PC-9 (cell line): ENCODE measurements at regions not wholly inside any gene's neighbourhood (a gene's known extent, or its start where the extent isn't known, plus 50 kb on each side); places are given as distances from the start of the nearest gene placed in this dataset.

Experiments used
- BruUV-seq: library from RNA; stranded (reverse); fragments of 400-500 nt; replicated peaks from 2 replicates; lab custom pipeline; 2021; lab: Mats Ljungman, UMichigan
- CTCF ChIA-PET: fragments of 300-600 bp; sonication (Branson Sonifier 250); formaldehyde crosslinking; loops from one replicate; lab custom pipeline; 2022; ENCODE audit warnings: antibody characterized with exemption; lab: Charles Lee
- POLR2A ChIA-PET: fragments of 300-600 bp; sonication (Branson Sonifier 250); formaldehyde crosslinking; loops from one replicate; lab custom pipeline; 2022; ENCODE audit warnings: antibody characterized with exemption; ENCODE audit not compliant: unreplicated experiment; lab: Charles Lee
- DNase-seq, 2 experiments: peaks; one replicate each; pipeline versions ENCODE4 v3.0.0 to v3.0.0-alpha.2; 2015 to 2022; ENCODE audit warnings: mixed read lengths in 1 of 2
- H2AFZ ChIP-seq: fragments of 200-600 bp; sonication (generic); 2 replicates; pipeline ENCODE4 v1.8.1; 2017; ENCODE audit warnings: antibody characterized with exemption
- H3F3A ChIP-seq: fragments of 200-600 bp; sonication (generic); 2 replicates; pipeline ENCODE4 v1.8.1; 2017; ENCODE audit warnings: antibody characterized with exemption, mild to moderate bottlenecking, low read depth; ENCODE audit not compliant: insufficient read depth
- H3K27ac ChIP-seq: fragments of 200-600 bp; sonication (generic); 2 replicates; pipeline ENCODE4 v1.6.1; 2016; ENCODE audit warnings: mixed run types
- H3K27me3 ChIP-seq: fragments of 200-600 bp; sonication (generic); 2 replicates; pipeline ENCODE4 v1.6.1; 2016; ENCODE audit warnings: low read depth, mixed run types; ENCODE audit not compliant: insufficient read depth
- H3K36me3 ChIP-seq: fragments of 200-600 bp; sonication (generic); 2 replicates; pipeline ENCODE4 v1.6.1; 2016; ENCODE audit warnings: low read depth, mixed run types
- H3K4me1 ChIP-seq: fragments of 200-600 bp; sonication (generic); replicated peaks from 2 replicates; pipeline ENCODE4 v1.6.1; 2016; ENCODE audit warnings: mixed run types; ENCODE audit not compliant: insufficient read depth
- H3K4me2 ChIP-seq: fragments of 200-600 bp; sonication (generic); 2 replicates; pipeline ENCODE4 v1.6.1; 2017; ENCODE audit warnings: mixed run types
- H3K4me3 ChIP-seq: fragments of 200-600 bp; sonication (generic); 2 replicates; pipeline ENCODE4 v1.6.1; 2016; ENCODE audit warnings: mixed run types
- H3K79me2 ChIP-seq: fragments of 200-600 bp; sonication (generic); 2 replicates; pipeline ENCODE4 v1.6.1; 2017; ENCODE audit warnings: low read depth, mixed run types
- H3K9me2 ChIP-seq: fragments of 200-600 bp; sonication (generic); 2 replicates; pipeline ENCODE4 v1.8.1; 2017; ENCODE audit warnings: mild to moderate bottlenecking; ENCODE audit not compliant: insufficient read depth
- H3K9me3 ChIP-seq: fragments of 200-600 bp; sonication (generic); 2 replicates; pipeline ENCODE4 v1.8.1; 2016; ENCODE audit warnings: low read depth; ENCODE audit not compliant: insufficient read depth
- H4K20me1 ChIP-seq: fragments of 200-600 bp; sonication (generic); 2 replicates; pipeline ENCODE4 v1.8.1; 2017; ENCODE audit not compliant: insufficient read depth
- EZH2 ChIP-seq: fragments of 200-600 bp; sonication (generic); IDR thresholded peaks from 2 replicates; pipeline ENCODE4 v1.8.0; 2017; ENCODE audit warnings: antibody characterized with exemption, low read depth
- intact Hi-C: fragments of 100-400 bp; cut with micrococcal nuclease; formaldehyde crosslinking; loops from one replicate; pipeline ENCODE4 v1.10.0; 2022; ENCODE audit not compliant: unreplicated experiment
- TF ChIP-seq, protein P1 (sequence below): fragments of 200-600 bp; sonication (generic); conservative IDR thresholded peaks from 2 replicates; pipeline ENCODE4 v1.6.1; 2017; ENCODE audit warnings: mixed run types, antibody characterized with exemption, mild to moderate bottlenecking, moderate library complexity

GRCh38 chr10:85458324-85458723 is 908.3 kb downstream of the GRID1 start:
- Histone ChIP-seq H3K4me2 (no peak overlapping the region), H3K79me2 (no peaks in the 10 kb centered on the region), H3K27ac (no peak overlapping the region), H4K20me1 (no peaks in the 10 kb centered on the region), H3K9me3 (no peaks in the 10 kb centered on the region), H3K4me1 (no peaks in the 10 kb centered on the region), H3K4me3 (no peak overlapping the region), H3K27me3 (no peaks in the 10 kb centered on the region), H2AFZ (no peak overlapping the region), H3F3A (no peaks in the 10 kb centered on the region), H3K36me3 (no peaks in the 10 kb centered on the region), H3K9me2 (no peaks in the 10 kb centered on the region)
- ChIA-PET POLR2A (no interaction called here), CTCF (no interaction called here)
- no TSS peak for BruUV-seq
- TF ChIP-seq EZH2 = no peak
- TF ChIP-seq, protein P1, sequence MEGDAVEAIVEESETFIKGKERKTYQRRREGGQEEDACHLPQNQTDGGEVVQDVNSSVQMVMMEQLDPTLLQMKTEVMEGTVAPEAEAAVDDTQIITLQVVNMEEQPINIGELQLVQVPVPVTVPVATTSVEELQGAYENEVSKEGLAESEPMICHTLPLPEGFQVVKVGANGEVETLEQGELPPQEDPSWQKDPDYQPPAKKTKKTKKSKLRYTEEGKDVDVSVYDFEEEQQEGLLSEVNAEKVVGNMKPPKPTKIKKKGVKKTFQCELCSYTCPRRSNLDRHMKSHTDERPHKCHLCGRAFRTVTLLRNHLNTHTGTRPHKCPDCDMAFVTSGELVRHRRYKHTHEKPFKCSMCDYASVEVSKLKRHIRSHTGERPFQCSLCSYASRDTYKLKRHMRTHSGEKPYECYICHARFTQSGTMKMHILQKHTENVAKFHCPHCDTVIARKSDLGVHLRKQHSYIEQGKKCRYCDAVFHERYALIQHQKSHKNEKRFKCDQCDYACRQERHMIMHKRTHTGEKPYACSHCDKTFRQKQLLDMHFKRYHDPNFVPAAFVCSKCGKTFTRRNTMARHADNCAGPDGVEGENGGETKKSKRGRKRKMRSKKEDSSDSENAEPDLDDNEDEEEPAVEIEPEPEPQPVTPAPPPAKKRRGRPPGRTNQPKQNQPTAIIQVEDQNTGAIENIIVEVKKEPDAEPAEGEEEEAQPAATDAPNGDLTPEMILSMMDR = no peak
- intact Hi-C loops = no loop called here
- DNase-seq = no peak

DNA sequence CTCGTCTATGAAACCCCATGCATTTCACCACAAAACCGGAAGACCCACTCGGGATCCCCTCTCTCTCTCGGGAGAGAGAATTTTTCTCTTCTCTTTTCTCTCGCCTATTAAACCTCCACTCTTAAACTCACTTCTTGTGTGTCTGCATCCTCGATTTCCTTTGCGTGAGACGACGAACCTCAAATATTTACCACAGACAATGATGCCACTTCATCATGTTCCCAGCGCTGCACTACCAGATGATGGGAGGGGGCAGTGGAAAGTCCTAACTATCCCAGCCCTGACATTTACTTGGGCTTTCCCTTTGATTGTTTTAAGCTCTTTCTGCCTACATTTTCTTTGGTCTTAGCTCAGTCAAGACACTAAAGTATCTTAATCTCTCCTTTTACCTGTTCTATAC is 906.7 kb downstream of the GRID1 start:
- BruUV-seq = no TSS peak
- no peaks in the 10 kb centered on the region for H3F3A ChIP-seq
- no peaks in the 10 kb centered on the region for H3K9me3 ChIP-seq
- H3K79me2 ChIP-seq = no peaks in the 10 kb centered on the region
- no peak for DNase-seq
- ChIA-PET CTCF (no interaction called here), POLR2A (no interaction called here)
- no peaks in the 10 kb centered on the region for H3K27me3 ChIP-seq
- intact Hi-C loops = no loop called here
- H3K4me1 ChIP-seq = no peaks in the 10 kb centered on the region
- H2AFZ ChIP-seq = no peak overlapping the region
- H3K9me2 ChIP-seq = no peaks in the 10 kb centered on the region
- no peak overlapping the region for H3K27ac ChIP-seq
- H4K20me1 ChIP-seq = no peaks in the 10 kb centered on the region
- TF ChIP-seq, protein P1 = no peak
- TF ChIP-seq EZH2 = no peak
- no peak overlapping the region for H3K4me3 ChIP-seq
- no peaks in the 10 kb centered on the region for H3K36me3 ChIP-seq
- no peak overlapping the region for H3K4me2 ChIP-seq

DNA sequence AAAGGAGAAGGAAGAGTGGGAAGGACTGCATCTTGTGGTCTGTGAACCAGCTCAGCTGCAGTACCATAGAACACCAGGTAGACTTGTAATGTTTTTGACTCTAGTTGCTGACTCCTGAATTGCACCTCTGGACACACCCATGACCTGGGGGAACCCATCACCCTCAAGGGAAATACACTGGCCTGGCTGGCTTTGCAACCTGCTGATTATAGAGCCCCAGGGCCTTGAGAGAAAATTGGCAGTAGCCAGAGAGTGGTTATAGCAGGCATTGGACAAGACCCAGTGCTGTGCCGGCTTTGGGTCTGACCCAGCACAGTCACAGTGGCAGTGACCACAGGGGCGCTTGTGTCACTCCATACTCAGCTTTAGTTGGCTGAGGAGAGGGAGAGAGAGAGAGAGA is 902.3 kb downstream of the GRID1 start:
- Histone ChIP-seq H3K4me2 (no peak overlapping the region), H3K9me2 (no peaks in the 10 kb centered on the region), H3K36me3 (no peaks in the 10 kb centered on the region), H2AFZ (no peak overlapping the region), H3K9me3 (no peaks in the 10 kb centered on the region), H3K4me1 (no peaks in the 10 kb centered on the region), H3K4me3 (no peak overlapping the region), H3K27ac (no peak overlapping the region), H3F3A (no peaks in the 10 kb centered on the region), H3K79me2 (no peaks in the 10 kb centered on the region), H4K20me1 (no peaks in the 10 kb centered on the region), H3K27me3 (no peaks in the 10 kb centered on the region)
- no TSS peak for BruUV-seq
- DNase-seq = no peak
- ChIA-PET CTCF (no interaction called here), POLR2A (no interaction called here)
- intact Hi-C loops = no loop called here
- TF ChIP-seq, protein P1 = no peak
- TF ChIP-seq EZH2 = no peak
